Hepatocyte (in vitro differentiated cells): ENCODE measurements at regions not wholly inside any gene's neighbourhood (a gene's known extent, or its start where the extent isn't known, plus 50 kb on each side); places are given as distances from the start of the nearest gene placed in this dataset.

Experiments used
- DNase-seq: peaks from one replicate; pipeline ENCODE4 v3.0.0-alpha.2; 2016; ENCODE audit warnings: low spot score
- H2AFZ ChIP-seq: fragments of 200-600 bp; sonication (generic); 2 replicates; pipeline ENCODE4 v1.6.0; 2016; ENCODE audit warnings: antibody characterized with exemption, mild to moderate bottlenecking
- H3K27ac ChIP-seq: fragments of 200-600 bp; sonication (generic); 2 replicates; pipeline ENCODE4 v1.5.1; 2016; ENCODE audit warnings: mild to moderate bottlenecking
- H3K27me3 ChIP-seq: fragments of 200-600 bp; sonication (generic); 2 replicates; pipeline ENCODE4 v1.6.1; 2016
- H3K36me3 ChIP-seq: fragments of 200-600 bp; sonication (generic); replicated peaks from 2 replicates; pipeline ENCODE4 v1.5.1; 2016; ENCODE audit warnings: low read depth; ENCODE audit not compliant: insufficient read depth
- H3K4me1 ChIP-seq: fragments of 200-600 bp; sonication (generic); 2 replicates; pipeline ENCODE4 v1.5.1; 2016; ENCODE audit warnings: mild to moderate bottlenecking, moderate library complexity; ENCODE audit not compliant: insufficient read depth
- H3K4me2 ChIP-seq: fragments of 200-600 bp; sonication (generic); 2 replicates; pipeline ENCODE4 v1.6.0; 2016
- H3K4me3 ChIP-seq: fragments of 200-600 bp; sonication (generic); 2 replicates; pipeline ENCODE4 v1.5.1; 2016; ENCODE audit warnings: mild to moderate bottlenecking
- H3K79me2 ChIP-seq: fragments of 200-600 bp; sonication (generic); 2 replicates; pipeline ENCODE4 v1.6.0; 2017; ENCODE audit warnings: mild to moderate bottlenecking
- H3K9me2 ChIP-seq: fragments of 200-600 bp; sonication (generic); replicated peaks from 2 replicates; pipeline ENCODE4 v1.6.0; 2017; ENCODE audit warnings: mild to moderate bottlenecking; ENCODE audit not compliant: insufficient read depth
- H3K9me3 ChIP-seq: fragments of 200-600 bp; sonication (generic); 2 replicates; pipeline ENCODE4 v1.5.1; 2016; ENCODE audit warnings: low read depth, mild to moderate bottlenecking
- H4K20me1 ChIP-seq: fragments of 200-600 bp; sonication (generic); 2 replicates; pipeline ENCODE4 v1.6.0; 2016; ENCODE audit warnings: mild to moderate bottlenecking; ENCODE audit not compliant: insufficient read depth, poor library complexity, severe bottlenecking
- CTCF ChIP-seq: fragments of 200-600 bp; sonication (generic); IDR thresholded peaks from 2 replicates; pipeline ENCODE4 v1.5.1; 2016; ENCODE audit warnings: antibody characterized with exemption, mild to moderate bottlenecking; ENCODE audit not compliant: poor library complexity
- EZH2 ChIP-seq: fragments of 200-600 bp; sonication (generic); IDR thresholded peaks from 2 replicates; pipeline ENCODE4 v1.6.1; 2016; ENCODE audit warnings: antibody characterized with exemption, mild to moderate bottlenecking, borderline replicate concordance
- EZH2phosphoT487 ChIP-seq: fragments of 200-600 bp; sonication (generic); IDR thresholded peaks from one replicate; pipeline ENCODE4 v1.6.1; 2018; ENCODE audit warnings: antibody characterized with exemption, mild to moderate bottlenecking, low read depth, moderate library complexity; ENCODE audit not compliant: unreplicated experiment, severe bottlenecking
- WGBS: methylation state at CpG from one replicate; pipeline ENCODE4 v1.1.6; 2016; ENCODE audit warnings: low lambda C conversion rate; ENCODE audit errors: missing lambda C conversion rate; 5-methylcytosine and 5-hydroxymethylcytosine counted together

GRCh38 chr13:111459803-111460547 lies 139.5 kb downstream of the TEX29 start:
- H2AFZ ChIP-seq: no peak overlapping the region
- TF ChIP-seq EZH2phosphoT487 (no peak), EZH2 (no peak)
- H3K9me3 ChIP-seq: no peaks in the 10 kb centered on the region
- H3K4me1 ChIP-seq: no peaks in the 10 kb centered on the region
- no peaks in the 10 kb centered on the region for H4K20me1 ChIP-seq
- no peaks in the 10 kb centered on the region for H3K9me2 ChIP-seq
- no peak overlapping the region for H3K4me2 ChIP-seq
- no peak for DNase-seq
- H3K27ac ChIP-seq: no peak overlapping the region
- no peak overlapping the region for H3K4me3 ChIP-seq
- H3K27me3 ChIP-seq: peaks cover 18% of the 10 kb centered on the region
- no peaks in the 10 kb centered on the region for H3K36me3 ChIP-seq
- 88% methylated on average over 7 of the region's 9 CpGs for WGBS
- H3K79me2 ChIP-seq: no peaks in the 10 kb centered on the region

GRCh38 chr13:111460548-111461444 lies 140.4 kb downstream of the TEX29 start:
- Histone ChIP-seq H3K4me3 (no peak overlapping the region), H3K9me3 (no peaks in the 10 kb centered on the region), H3K27ac (no peak overlapping the region), H3K27me3 (peaks cover 18% of the 10 kb centered on the region), H3K79me2 (no peaks in the 10 kb centered on the region), H2AFZ (no peak overlapping the region), H3K4me1 (no peaks in the 10 kb centered on the region), H4K20me1 (no peaks in the 10 kb centered on the region), H3K9me2 (no peaks in the 10 kb centered on the region), H3K36me3 (no peaks in the 10 kb centered on the region), H3K4me2 (no peak overlapping the region)
- peak; percentile 68 for DNase-seq
- peak; percentile 54 for TF ChIP-seq CTCF
- TF ChIP-seq EZH2phosphoT487: no peak
- TF ChIP-seq EZH2: no peak
- WGBS: 62% methylated on average over 22 of the region's 22 CpGs

GRCh38 chr13:111461445-111462149 lies 141.2 kb downstream of the TEX29 start:
- Histone ChIP-seq H3K27me3 (peaks cover 18% of the 10 kb centered on the region), H3K4me3 (no peak overlapping the region), H3K27ac (no peak overlapping the region), H3K4me2 (no peak overlapping the region), H3K9me2 (no peaks in the 10 kb centered on the region), H4K20me1 (no peaks in the 10 kb centered on the region), H3K36me3 (no peaks in the 10 kb centered on the region), H3K79me2 (no peaks in the 10 kb centered on the region), H3K9me3 (no peaks in the 10 kb centered on the region), H2AFZ (no peak overlapping the region), H3K4me1 (no peaks in the 10 kb centered on the region)
- TF ChIP-seq EZH2: no peak
- TF ChIP-seq EZH2phosphoT487: no peak
- TF ChIP-seq CTCF: no peak
- 84% methylated on average over 15 of the region's 15 CpGs for WGBS
- no peak for DNase-seq
